ENCODE measurements at regions not wholly inside any gene's neighbourhood (a gene's known extent, or its start where the extent isn't known, plus 50 kb on each side); places are given as distances from the start of the nearest gene placed in this dataset.

DNA sequence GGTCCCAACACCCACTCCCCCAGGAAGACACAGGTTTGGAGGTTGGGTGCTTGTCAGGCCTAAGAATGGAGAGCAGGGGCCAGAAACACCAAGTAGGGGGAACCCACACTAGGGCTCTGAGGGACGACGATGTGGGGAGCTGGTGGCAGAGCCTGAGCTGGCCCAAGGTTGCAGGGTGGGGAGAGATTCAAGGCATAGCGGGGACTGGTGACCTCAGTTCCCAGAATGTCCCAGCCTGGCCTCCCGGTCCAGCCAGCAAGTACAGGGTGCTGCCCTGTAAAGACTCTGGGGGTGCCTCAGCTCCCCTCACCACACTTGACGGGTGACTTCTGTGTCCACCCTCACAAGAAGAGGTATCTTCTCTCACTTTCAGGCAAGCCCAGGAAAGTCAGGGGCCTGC lies 86.7 kb downstream of the ALG10 start:
- TF ChIP-seq, protein P1, sequence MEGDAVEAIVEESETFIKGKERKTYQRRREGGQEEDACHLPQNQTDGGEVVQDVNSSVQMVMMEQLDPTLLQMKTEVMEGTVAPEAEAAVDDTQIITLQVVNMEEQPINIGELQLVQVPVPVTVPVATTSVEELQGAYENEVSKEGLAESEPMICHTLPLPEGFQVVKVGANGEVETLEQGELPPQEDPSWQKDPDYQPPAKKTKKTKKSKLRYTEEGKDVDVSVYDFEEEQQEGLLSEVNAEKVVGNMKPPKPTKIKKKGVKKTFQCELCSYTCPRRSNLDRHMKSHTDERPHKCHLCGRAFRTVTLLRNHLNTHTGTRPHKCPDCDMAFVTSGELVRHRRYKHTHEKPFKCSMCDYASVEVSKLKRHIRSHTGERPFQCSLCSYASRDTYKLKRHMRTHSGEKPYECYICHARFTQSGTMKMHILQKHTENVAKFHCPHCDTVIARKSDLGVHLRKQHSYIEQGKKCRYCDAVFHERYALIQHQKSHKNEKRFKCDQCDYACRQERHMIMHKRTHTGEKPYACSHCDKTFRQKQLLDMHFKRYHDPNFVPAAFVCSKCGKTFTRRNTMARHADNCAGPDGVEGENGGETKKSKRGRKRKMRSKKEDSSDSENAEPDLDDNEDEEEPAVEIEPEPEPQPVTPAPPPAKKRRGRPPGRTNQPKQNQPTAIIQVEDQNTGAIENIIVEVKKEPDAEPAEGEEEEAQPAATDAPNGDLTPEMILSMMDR (conservative IDR thresholded peaks at IDR 0.05), result no peak
- no peak for TF ChIP-seq ZFX (IDR thresholded peaks at IDR 0.05)
